Thyroid gland (tissue), 4 donors: ENCODE measurements at regions not wholly inside any gene's neighbourhood (a gene's known extent, or its start where the extent isn't known, plus 50 kb on each side); places are given as distances from the start of the nearest gene placed in this dataset.
"Not testable (repeated sequence)": the region's sequence is repeated elsewhere in the genome, so short reads cannot be mapped to it uniquely, and the experiment has no call there.

Experiments used
- POLR2A ChIP-seq, 2 donors: fragments of 450-650 bp; IDR thresholded peaks; one replicate each; pipeline ENCODE4 v1.6.1; 2017; ENCODE audit warnings: antibody characterized with exemption in 2 of 2, mild to moderate bottlenecking in 2 of 2, moderate library complexity in 1 of 2
- TF ChIP-seq, protein P1 (sequence below), 6 experiments: fragments of 200-600 bp in 3 of 6; fragments of 450-650 bp in 3 of 6; sonication (generic) in 3 of 6; IDR thresholded peaks; one replicate each; pipeline ENCODE4 v1.5.1; 2016 to 2019; ENCODE audit warnings: antibody characterized with exemption in 6 of 6, mild to moderate bottlenecking in 2 of 6, inconsistent platforms in 1 of 6, moderate library complexity in 1 of 6

- TF ChIP-seq, protein P1, sequence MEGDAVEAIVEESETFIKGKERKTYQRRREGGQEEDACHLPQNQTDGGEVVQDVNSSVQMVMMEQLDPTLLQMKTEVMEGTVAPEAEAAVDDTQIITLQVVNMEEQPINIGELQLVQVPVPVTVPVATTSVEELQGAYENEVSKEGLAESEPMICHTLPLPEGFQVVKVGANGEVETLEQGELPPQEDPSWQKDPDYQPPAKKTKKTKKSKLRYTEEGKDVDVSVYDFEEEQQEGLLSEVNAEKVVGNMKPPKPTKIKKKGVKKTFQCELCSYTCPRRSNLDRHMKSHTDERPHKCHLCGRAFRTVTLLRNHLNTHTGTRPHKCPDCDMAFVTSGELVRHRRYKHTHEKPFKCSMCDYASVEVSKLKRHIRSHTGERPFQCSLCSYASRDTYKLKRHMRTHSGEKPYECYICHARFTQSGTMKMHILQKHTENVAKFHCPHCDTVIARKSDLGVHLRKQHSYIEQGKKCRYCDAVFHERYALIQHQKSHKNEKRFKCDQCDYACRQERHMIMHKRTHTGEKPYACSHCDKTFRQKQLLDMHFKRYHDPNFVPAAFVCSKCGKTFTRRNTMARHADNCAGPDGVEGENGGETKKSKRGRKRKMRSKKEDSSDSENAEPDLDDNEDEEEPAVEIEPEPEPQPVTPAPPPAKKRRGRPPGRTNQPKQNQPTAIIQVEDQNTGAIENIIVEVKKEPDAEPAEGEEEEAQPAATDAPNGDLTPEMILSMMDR (IDR thresholded peaks at IDR 0.05), result not testable (repeated sequence)
- TF ChIP-seq POLR2A (IDR thresholded peaks at IDR 0.05), result not testable (repeated sequence)
These were observed 83.9 kb upstream of the POTEC start for GRCh38 chr18:14627336-14627735.
